Embryonic facial prominence (tissue), 1 donor: ENCODE measurements at regions not wholly inside any gene's neighbourhood (a gene's known extent, or its start where the extent isn't known, plus 50 kb on each side); places are given as distances from the start of the nearest gene placed in this dataset.

Source experiments
- DNase-seq: peaks from one replicate; pipeline ENCODE4 v3.0.0-alpha.2; 2016; ENCODE audit errors: extremely low spot score

DNA sequence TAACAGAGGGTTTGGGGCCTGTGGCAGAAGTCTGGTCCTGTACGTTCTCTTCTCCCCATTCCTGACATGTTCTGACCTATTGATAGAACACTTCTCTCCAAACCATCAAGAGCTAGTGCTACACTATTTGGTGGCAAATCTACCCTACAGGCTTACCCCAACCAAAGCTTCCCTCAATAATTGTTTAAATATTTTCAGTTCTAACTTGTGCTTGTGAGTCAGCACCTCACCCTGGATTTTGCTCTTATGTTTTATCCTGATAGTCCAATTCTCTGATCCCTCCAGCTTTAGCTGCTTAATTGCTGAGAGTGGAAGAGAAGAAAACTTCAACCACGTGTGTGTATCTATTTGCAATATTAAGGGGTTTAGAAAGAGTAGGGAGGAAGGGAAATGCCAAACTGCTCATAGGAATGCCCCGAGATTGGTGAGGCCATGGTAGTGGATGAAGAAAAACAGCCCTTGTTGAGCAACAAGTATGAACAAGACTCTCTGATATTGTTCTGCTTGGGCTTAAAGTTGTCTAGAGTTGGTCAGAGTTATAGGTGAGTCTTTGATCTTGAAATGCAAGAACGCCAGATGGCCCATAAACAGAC, 67.8 kb upstream of the PARD3B start:
- no peak for DNase-seq

DNA sequence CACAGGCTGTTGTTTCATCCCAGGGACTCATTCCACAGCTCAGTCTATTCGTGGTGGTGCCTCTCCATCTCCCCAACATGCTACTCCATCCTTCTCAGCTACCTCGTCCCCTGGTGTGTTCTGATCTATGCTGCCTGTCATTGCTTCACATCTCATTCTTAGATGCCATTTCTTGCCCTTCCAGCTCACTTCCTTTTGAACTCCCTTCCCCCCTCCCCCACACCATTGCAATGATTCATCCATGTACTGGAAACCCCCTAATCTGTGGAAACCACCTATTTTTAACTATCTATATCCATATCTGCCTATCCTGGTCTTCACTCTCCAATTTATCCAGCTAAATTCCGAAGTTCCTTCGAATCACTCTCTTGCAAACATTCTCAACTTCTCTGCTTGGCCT, 65.7 kb upstream of the PARD3B start:
- DNase-seq, result no peak

DNA sequence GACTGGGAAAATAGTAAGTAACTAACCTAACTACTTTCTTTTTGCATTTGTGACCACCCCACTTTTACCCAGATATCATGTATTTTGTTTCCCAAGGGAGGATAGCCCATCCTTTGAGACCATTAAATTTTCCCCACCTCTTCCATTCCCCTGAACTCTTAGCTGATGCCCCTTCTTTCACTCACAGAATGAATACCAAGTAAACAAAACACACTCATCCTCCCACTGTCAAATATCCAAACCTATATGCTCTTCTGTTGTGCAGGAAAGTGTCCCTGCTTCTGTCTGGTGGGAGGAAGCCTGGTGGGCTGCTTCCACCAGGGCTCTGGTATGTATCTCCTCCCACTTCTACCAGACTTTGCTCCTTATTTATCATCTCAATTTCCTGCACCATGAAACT, 64.6 kb upstream of the PARD3B start:
- DNase-seq, result no peak

DNA sequence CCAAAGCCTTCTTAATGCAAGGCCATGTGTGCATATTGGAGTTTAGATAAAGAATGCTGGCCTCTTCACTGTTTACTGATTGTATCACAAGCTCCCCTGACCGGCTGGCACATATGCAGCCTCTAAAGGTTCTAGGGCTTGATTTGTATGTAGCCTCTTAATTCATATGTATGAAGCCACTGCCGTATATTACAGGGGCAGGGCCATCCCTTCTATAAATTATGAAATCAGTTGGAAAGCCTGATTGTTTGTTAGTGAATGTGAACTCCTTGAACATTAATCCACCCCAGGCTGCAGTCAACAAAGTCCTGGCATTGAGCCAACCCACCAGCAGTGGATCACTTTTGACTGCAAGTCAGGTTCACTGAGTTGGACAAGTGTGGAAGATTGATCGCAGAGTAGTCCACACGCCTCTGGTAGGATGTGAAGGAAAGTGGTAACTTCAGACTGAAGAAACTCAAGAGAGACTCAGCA, 61.6 kb upstream of the PARD3B start:
- DNase-seq, result no peak

DNA sequence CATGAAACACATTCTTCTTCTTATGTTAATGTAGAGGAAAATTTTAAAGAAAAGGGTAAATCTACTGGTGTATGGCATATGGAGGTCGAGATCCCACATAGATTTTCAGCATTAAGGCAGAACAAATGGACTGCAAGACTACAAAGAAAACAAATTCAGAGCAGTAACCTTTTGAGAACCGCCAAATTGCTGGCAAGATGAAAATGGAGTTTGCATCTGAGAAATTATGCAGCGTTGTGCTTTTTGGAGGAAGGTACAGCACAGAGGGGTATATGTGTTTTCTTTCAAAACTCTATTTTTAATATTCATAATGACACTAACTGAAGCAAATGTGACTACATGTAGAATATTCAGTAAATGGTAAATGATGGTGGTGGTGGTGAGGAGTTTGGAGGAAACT, 59.0 kb upstream of the PARD3B start:
- no peak for DNase-seq

DNA sequence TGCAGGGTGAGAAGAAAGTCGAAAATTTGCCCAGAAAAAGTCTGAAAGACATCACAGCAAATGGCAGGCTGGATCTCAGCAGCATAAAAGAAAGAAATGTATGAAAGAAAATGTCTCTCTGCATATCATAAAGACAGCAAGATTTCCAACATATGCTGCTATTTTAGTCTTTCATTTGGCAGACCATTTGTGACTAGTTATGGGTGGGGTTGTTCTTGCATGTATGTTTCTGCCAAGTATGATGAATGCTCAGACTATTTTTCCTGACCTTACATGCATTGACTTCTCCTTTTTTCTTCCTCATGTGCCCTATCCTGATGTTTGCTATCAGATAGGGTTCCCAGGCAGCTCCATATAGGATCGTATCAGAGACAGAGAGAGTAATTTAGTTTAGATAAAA, 58.5 kb upstream of the PARD3B start:
- DNase-seq, result no peak

DNA sequence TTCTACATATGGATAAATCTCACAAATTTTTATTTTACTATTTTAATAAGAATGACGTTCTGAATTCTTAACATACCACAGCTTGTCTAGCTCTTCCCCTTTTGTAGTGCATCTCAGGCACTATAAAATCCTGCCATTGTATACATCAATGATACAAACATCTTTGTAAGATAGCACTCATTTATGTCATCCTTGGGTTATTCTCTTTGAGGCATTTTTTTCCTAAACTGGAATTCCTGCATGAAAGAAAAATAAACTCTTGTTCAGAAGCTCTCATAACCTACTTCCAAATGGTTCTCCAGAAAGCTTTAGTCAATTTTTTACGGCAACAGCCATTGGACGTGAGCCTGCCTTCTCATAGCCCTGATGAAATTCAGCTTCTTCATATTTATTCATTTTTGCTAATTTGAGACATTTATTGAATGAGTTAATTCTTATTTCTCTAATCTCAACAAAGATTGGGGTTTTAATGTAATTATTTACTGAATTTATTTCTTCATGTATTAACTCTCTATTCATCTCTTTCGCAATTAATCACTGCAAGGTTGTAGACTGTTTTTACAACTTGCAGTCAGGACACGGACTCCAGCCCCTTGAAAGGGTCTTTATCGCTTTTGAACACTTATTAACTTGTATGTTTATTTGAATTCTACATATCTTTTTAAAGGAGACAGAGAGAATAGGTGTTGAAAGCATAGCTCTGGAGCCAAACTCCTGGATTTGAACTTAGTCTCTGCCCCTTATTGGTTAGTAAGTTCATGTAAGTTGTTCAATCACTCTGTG, 57.6 kb upstream of the PARD3B start:
- DNase-seq, result no peak

DNA sequence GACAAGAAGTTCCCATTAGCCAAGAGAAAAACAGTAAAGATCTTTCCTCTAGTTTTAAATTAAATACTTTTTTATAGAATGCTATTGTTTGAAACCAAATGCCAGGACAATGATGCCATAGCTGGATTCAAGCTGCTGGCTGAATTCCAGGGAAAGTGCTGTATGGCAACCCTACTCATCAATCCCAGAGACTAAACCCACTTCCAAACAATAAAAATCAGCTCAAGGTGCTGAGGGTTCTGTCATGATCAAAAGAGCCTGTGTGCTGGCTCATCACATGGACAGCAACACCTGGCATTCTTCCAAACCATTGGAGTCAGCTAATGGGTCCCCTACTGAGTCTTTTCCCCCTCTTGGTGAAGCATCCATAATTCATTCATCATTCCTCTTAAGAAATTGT, 53.7 kb upstream of the PARD3B start:
- DNase-seq, result no peak

DNA sequence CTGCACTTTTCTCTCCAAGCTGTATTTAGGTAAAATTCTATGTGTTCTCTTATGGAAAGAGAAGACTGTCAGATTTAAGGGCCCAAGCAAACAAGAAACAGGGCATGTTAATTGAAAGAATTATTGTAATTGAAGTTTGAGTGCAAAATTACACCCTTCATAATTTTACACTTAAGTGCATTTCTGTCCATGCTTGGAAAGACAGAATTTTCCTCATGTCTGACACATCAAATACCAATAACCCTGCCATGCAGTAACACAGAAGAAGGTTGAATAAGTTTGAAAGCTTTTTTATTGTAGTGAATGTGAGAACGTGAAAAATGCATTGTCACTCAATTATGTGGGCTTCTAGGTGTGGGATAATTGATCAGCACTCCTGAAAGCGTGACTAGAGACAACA, 52.9 kb upstream of the PARD3B start:
- DNase-seq, result no peak

DNA sequence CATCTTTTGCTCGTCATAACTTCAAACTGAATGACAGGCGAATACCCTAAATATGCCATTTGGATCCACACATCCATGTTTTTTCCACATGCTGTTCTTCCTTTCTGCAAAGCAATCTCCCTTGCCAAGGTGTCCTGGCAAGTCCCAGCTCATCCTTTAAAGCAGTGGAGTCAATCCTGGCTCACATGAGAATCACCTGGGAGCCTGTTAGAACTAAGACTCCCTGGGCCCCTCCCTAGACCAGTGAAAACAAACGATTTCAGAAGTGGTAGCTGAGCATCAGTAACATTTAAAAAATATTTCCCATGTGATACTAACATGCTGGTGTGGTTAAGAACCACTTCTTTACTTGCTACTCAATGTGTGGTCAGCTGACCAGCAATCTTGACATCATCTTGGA, 50.6 kb upstream of the PARD3B start:
- DNase-seq, result no peak

DNA sequence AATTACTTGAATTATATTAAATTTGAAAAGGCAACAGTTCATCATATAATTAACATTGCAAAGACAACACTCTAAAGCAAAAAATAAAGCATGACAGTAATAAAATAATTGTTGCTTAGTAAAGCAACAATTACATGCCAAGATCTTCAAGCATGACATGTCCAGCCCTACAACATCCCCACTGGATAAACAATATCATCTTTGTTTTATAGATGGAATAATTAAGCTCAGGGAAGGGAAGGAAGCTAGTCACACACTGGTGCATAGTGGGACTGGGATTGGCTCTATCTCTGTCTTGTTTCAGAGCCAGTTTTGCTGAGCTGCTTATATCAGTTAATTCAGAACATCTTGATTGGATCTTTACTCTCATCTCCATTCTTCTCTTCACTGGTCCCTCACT, 49.9 kb upstream of the PARD3B start:
- no peak for DNase-seq
